B cell (primary cell): ENCODE measurements at regions not wholly inside any gene's neighbourhood (a gene's known extent, or its start where the extent isn't known, plus 50 kb on each side); places are given as distances from the start of the nearest gene placed in this dataset.

ENCODE experiments used
- ATAC-seq: fragments of 200-7000 bp; cut with Tn5 transposase; one replicate; pipeline ENCODE4 v1.10.0; 2021; ENCODE audit warnings: low read depth, mild to moderate bottlenecking, moderate number of reproducible peaks, moderate library complexity
- CTCF ChIA-PET: fragments of 350-600 bp; sonication (Branson Sonifier 250); formaldehyde crosslinking; loops from one replicate; lab custom pipeline; 2021; ENCODE audit warnings: antibody characterized with exemption, inconsistent platforms; lab: Charles Lee
- POLR2A ChIA-PET: fragments of 350-600 bp; sonication (Branson Sonifier 250); formaldehyde crosslinking; loops from one replicate; lab custom pipeline; 2021; ENCODE audit warnings: antibody characterized with exemption; lab: Charles Lee
- DNase-seq: peaks from one replicate; pipeline ENCODE4 v3.0.0; 2013
- H2AFZ ChIP-seq: 2 replicates; pipeline ENCODE4 v1.6.1; 2012; ENCODE audit warnings: mild to moderate bottlenecking, low read depth, low read length; ENCODE audit not compliant: insufficient read depth, poor library complexity, severe bottlenecking
- H3K27ac ChIP-seq, 2 donors: 1 replicate in 1 of 2; 2 replicates in 1 of 2; pipeline ENCODE4 v1.5.1; 2012 to 2013; ENCODE audit warnings: low read length in 2 of 2, mild to moderate bottlenecking in 2 of 2, moderate library complexity in 1 of 2
- H3K27me3 ChIP-seq, 4 experiments: fragments of 200-600 bp in 1 of 4; sonication (generic) in 1 of 4; replicated peaks in 1 of 4; 1 replicate in 2 of 4; 2 replicates in 2 of 4; pipeline versions ENCODE4 v1.6.1 to v1.7.0; 2013 to 2016; ENCODE audit warnings: low read length in 3 of 4, mild to moderate bottlenecking in 2 of 4, mixed read lengths in 1 of 4, moderate library complexity in 1 of 4; ENCODE audit not compliant: insufficient read depth in 4 of 4, control insufficient read depth in 3 of 4; ENCODE audit errors: control extremely low read depth in 1 of 4
- H3K36me3 ChIP-seq, 2 experiments: replicated peaks in 1 of 2; 1 replicate in 1 of 2; 2 replicates in 1 of 2; pipeline versions ENCODE4 v1.6.1 to v1.7.1; 2013; ENCODE audit warnings: low read length in 1 of 2; ENCODE audit not compliant: insufficient read depth in 2 of 2, control insufficient read depth in 1 of 2; ENCODE audit errors: control extremely low read depth in 1 of 2, extremely low read depth in 1 of 2
- H3K4me1 ChIP-seq, 2 donors: fragments of 200-600 bp in 1 of 2; sonication (generic) in 1 of 2; 1 replicate in 1 of 2; 2 replicates in 1 of 2; pipeline versions ENCODE4 v1.5.1 to v1.6.1; 2013 to 2017; ENCODE audit warnings: low read length in 2 of 2; ENCODE audit not compliant: control insufficient read depth in 2 of 2, insufficient read depth in 2 of 2
- H3K4me2 ChIP-seq: replicated peaks from 2 replicates; pipeline ENCODE3; 2012; ENCODE audit warnings: mild to moderate bottlenecking, low read depth, low read length; ENCODE audit not compliant: poor library complexity, severe bottlenecking
- H3K4me3 ChIP-seq, 5 experiments: fragments of 200-600 bp in 1 of 5; sonication (generic) in 1 of 5; 1 replicate in 3 of 5; 2 replicates in 2 of 5; pipeline versions ENCODE4 v1.5.1 to v1.7.0; 2011 to 2016; ENCODE audit warnings: low read length in 4 of 5, mild to moderate bottlenecking in 4 of 5, low read depth in 2 of 5, control low read depth in 1 of 5, moderate library complexity in 1 of 5; ENCODE audit not compliant: insufficient read depth in 1 of 5; ENCODE audit errors: control extremely low read depth in 1 of 5, extremely low read depth in 1 of 5
- H3K79me2 ChIP-seq: fragments of 200-600 bp; sonication (generic); one replicate; pipeline ENCODE4 v1.6.0; 2016; ENCODE audit warnings: low read length; ENCODE audit not compliant: control insufficient read depth, insufficient read depth
- H3K9ac ChIP-seq: fragments of 200-600 bp; sonication (generic); 2 replicates; pipeline ENCODE4 v1.6.1; 2017; ENCODE audit warnings: mild to moderate bottlenecking, low read length, moderate library complexity
- H3K9me3 ChIP-seq, 3 donors: one replicate each; pipeline versions ENCODE4 v1.6.1 to v1.7.1; 2013; ENCODE audit warnings: low read length in 2 of 3; ENCODE audit not compliant: control insufficient read depth in 2 of 3, insufficient read depth in 1 of 3; ENCODE audit errors: control extremely low read depth in 1 of 3
- H4K20me1 ChIP-seq: 2 replicates; pipeline ENCODE4 v1.6.0; 2012; ENCODE audit warnings: mild to moderate bottlenecking, low read length; ENCODE audit not compliant: insufficient read depth, control insufficient read depth, poor library complexity, severe bottlenecking
- H3K27ac Mint-ChIP-seq: one replicate; pipeline ENCODE4 v1.8.0; 2021; ENCODE audit warnings: mixed read lengths
- H3K27me3 Mint-ChIP-seq: one replicate; pipeline ENCODE4 v1.8.0; 2021; ENCODE audit warnings: mixed read lengths
- H3K4me1 Mint-ChIP-seq: one replicate; pipeline ENCODE4 v1.8.0; 2021; ENCODE audit warnings: mixed read lengths
- H3K4me3 Mint-ChIP-seq: one replicate; pipeline ENCODE4 v1.8.0; 2021; ENCODE audit warnings: mixed read lengths
- H3K9me3 Mint-ChIP-seq: one replicate; pipeline ENCODE4 v1.8.0; 2022; ENCODE audit warnings: mixed read lengths; ENCODE audit not compliant: insufficient read depth
- CTCF ChIP-seq: fragments of 200-600 bp; IDR thresholded peaks from one replicate; pipeline ENCODE4 v1.8.0; 2022; ENCODE audit warnings: antibody characterized with exemption, mild to moderate bottlenecking
- EZH2 ChIP-seq: IDR thresholded peaks from 2 replicates; pipeline ENCODE4 v1.6.1; 2012; ENCODE audit warnings: borderline replicate concordance, low read depth, mild to moderate bottlenecking, moderate library complexity, low read length; ENCODE audit not compliant: insufficient read depth, poor library complexity, severe bottlenecking
- WGBS: methylation state at CpG from one replicate; pipeline ENCODE4 v1.1.5; 2013; ENCODE audit warnings: missing lambda C conversion rate; ENCODE audit not compliant: insufficient coverage; 5-methylcytosine and 5-hydroxymethylcytosine counted together
- intact Hi-C: fragments of 100-400 bp; cut with micrococcal nuclease; formaldehyde crosslinking; loops from one replicate; pipeline ENCODE4 v1.10.0; 2022

- DNase-seq, result no peak
These were observed 79.9 kb upstream of the THSD7A start for GRCh38 chr7:11911900-11912299.

GRCh38 chr7:11914645-11915044 is 82.6 kb upstream of the THSD7A start:
- POLR2A ChIA-PET, result no interaction called here

More at GRCh38 chr7:11911900-11912299, 79.9 kb upstream of the THSD7A start:
- Mint-ChIP-seq H3K27ac (no peak overlapping the region), H3K4me1 (no peaks in the 10 kb centered on the region), H3K4me3 (no peak overlapping the region), H3K27me3 (no peaks in the 10 kb centered on the region), H3K9me3 (no peaks in the 10 kb centered on the region)
- H2AFZ ChIP-seq, result no peak overlapping the region
- no peak overlapping the region for H3K4me2 ChIP-seq
- intact Hi-C loops, result no loop called here
- H3K9me3 ChIP-seq, result no peaks in the 10 kb centered on the region
- POLR2A ChIA-PET, result no interaction called here
- H3K9ac ChIP-seq, result no peak overlapping the region
- WGBS, result 73% methylated on average over 2 of the region's 3 CpGs
- no peak for TF ChIP-seq EZH2
- no peak for TF ChIP-seq CTCF
- no peaks in the 10 kb centered on the region for H3K27me3 ChIP-seq
- H3K4me1 ChIP-seq, result no peaks in the 10 kb centered on the region
- CTCF ChIA-PET, result no interaction called here
- H3K27ac ChIP-seq, result no peak overlapping the region
- no peak overlapping the region for H3K4me3 ChIP-seq
- no peaks in the 10 kb centered on the region for H3K36me3 ChIP-seq
- ATAC-seq, result no peak
- no peaks in the 10 kb centered on the region for H3K79me2 ChIP-seq
- no peaks in the 10 kb centered on the region for H4K20me1 ChIP-seq

More at GRCh38 chr7:11914645-11915044, 82.6 kb upstream of the THSD7A start:
- TF ChIP-seq EZH2 (no peak), CTCF (no peak)
- Histone ChIP-seq H3K27me3 (no peaks in the 10 kb centered on the region), H3K4me2 (no peak overlapping the region), H4K20me1 (no peaks in the 10 kb centered on the region), H3K27ac (no peak overlapping the region), H3K4me3 (no peak overlapping the region), H3K79me2 (no peaks in the 10 kb centered on the region), H3K9me3 (no peaks in the 10 kb centered on the region), H3K4me1 (no peaks in the 10 kb centered on the region), H3K9ac (no peak overlapping the region), H2AFZ (no peak overlapping the region), H3K36me3 (no peaks in the 10 kb centered on the region)
- 100% methylated on average over 2 of the region's 4 CpGs for WGBS
- H3K27ac Mint-ChIP-seq, result no peak overlapping the region
- intact Hi-C loops, result no loop called here
- ATAC-seq, result no peak
- no peaks in the 10 kb centered on the region for H3K27me3 Mint-ChIP-seq
- H3K4me1 Mint-ChIP-seq, result no peaks in the 10 kb centered on the region
- H3K4me3 Mint-ChIP-seq, result no peak overlapping the region
- H3K9me3 Mint-ChIP-seq, result no peaks in the 10 kb centered on the region
- CTCF ChIA-PET, result no interaction called here
- no peak for DNase-seq
